ENCODE measurements at regions not wholly inside any gene's neighbourhood (a gene's known extent, or its start where the extent isn't known, plus 50 kb on each side); places are given as distances from the start of the nearest gene placed in this dataset.
"Not testable (repeated sequence)": the region's sequence is repeated elsewhere in the genome, so short reads cannot be mapped to it uniquely, and the experiment has no call there.

GRCh38 chr22:23497016-23497885 is 82.8 kb downstream of the IGLL1 start:
- H3K9me3 ChIP-seq (ENCODE audit: control insufficient read depth, low read length, poor library complexity, severe bottlenecking): no peaks in the 10 kb centered on the region
- Mint-ChIP-seq H3K4me3 (no peak overlapping the region), H3K36me3 (ENCODE audit: low read depth) (no peaks in the 10 kb centered on the region), H3K27ac (peak overlapping the region; percentile 91), H3K4me1 (peaks cover 11% of the 10 kb centered on the region), H3K27me3 (peaks cover 5% of the 10 kb centered on the region)
- ATAC-seq (no peak), DNase-seq (no peak)

- ATAC-seq: no peak
- H3K27me3 Mint-ChIP-seq: peaks cover 5% of the 10 kb centered on the region
- no peaks in the 10 kb centered on the region for H3K9me3 ChIP-seq (ENCODE audit: control insufficient read depth, low read length, poor library complexity, severe bottlenecking)
- DNase-seq: no peak
- H3K36me3 Mint-ChIP-seq (ENCODE audit: low read depth): no peaks in the 10 kb centered on the region
- H3K4me3 Mint-ChIP-seq: no peak overlapping the region
- peak overlapping the region; percentile 91 for H3K27ac Mint-ChIP-seq
- peaks cover 11% of the 10 kb centered on the region for H3K4me1 Mint-ChIP-seq
These were observed 83.7 kb downstream of the IGLL1 start for GRCh38 chr22:23496445-23496833.

GRCh38 chr22:23495614-23496444 is 84.3 kb downstream of the IGLL1 start:
- Mint-ChIP-seq H3K27ac (peak overlapping the region; percentile 91), H3K4me3 (no peak overlapping the region), H3K4me1 (peaks cover 11% of the 10 kb centered on the region), H3K27me3 (peaks cover 5% of the 10 kb centered on the region), H3K36me3 (ENCODE audit: low read depth) (no peaks in the 10 kb centered on the region)
- DNase-seq (no peak), ATAC-seq (no peak)
- H3K9me3 ChIP-seq (ENCODE audit: control insufficient read depth, low read length, poor library complexity, severe bottlenecking): no peaks in the 10 kb centered on the region

DNA sequence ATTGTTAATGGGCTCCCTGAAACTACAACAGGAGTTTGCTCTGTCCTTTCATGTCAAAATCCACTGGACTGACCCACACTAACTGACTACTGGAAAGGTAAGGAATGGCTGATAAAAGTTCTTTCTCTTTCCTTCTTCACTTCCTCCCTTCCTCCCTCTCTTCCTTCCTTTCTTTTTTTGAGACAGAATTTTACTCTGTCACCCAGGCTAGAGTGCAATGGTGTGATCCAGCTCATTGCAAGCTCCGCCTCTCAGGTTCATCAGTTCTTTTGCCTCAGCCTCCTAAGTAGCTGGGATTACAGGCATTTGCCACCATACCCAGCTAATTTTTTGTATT is 85.2 kb downstream of the IGLL1 start:
- Mint-ChIP-seq H3K4me1 (peaks cover 11% of the 10 kb centered on the region), H3K27ac (no peak overlapping the region), H3K4me3 (peak overlapping the region; percentile 7), H3K27me3 (peaks cover 5% of the 10 kb centered on the region), H3K36me3 (ENCODE audit: low read depth) (no peaks in the 10 kb centered on the region)
- no peaks in the 10 kb centered on the region for H3K9me3 ChIP-seq (ENCODE audit: control insufficient read depth, low read length, poor library complexity, severe bottlenecking)
- ATAC-seq (no peak), DNase-seq (no peak)

DNA sequence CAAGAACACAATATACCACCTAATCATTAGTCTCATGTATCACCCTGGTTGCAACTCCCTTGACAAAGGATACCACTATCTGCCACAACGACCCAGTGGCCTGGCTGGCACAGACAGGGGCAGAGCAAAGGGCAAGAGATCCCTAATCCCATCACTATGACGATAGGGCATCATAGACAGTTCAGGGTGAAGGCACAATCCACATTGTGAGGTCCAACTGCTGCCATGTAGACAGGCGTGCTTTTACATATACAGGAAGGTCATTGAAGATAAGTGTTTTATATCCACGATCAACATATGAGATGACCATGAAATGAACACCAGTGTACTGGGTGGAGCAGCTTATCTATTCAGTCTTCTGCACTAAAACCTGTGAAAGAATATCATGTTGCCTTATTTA is 94.6 kb downstream of the IGLL1 start:
- ATAC-seq: no peak
- H3K36me3 Mint-ChIP-seq (ENCODE audit: low read depth): peaks cover 2% of the 10 kb centered on the region
- DNase-seq: no peak
- no peak overlapping the region for H3K4me3 Mint-ChIP-seq
- H3K9me3 ChIP-seq (ENCODE audit: control insufficient read depth, low read length, poor library complexity, severe bottlenecking): no peaks in the 10 kb centered on the region
- no peak overlapping the region for H3K27ac Mint-ChIP-seq
- H3K4me1 Mint-ChIP-seq: peaks cover 6% of the 10 kb centered on the region
- H3K27me3 Mint-ChIP-seq: peaks cover 37% of the 10 kb centered on the region

DNA sequence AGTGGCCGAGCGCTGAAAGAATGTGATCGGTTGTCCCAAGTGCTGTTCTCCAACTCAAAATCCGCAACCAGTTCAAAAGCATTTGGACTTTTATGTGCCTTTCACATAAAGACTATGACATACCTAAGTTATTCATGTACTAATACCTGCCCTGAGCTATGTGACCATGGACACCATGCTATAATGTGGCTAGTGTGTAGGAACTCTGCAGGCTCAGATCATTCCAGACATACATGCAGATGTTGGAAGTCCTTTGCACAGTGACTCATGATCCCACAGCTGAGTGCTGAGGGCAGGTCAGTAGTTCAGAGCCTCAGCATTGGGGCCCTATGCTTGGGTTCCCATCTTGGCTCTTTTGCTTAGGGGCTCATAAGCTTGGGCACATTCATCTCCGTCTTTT is 95.4 kb downstream of the IGLL1 start:
- DNase-seq: no peak
- H3K9me3 ChIP-seq (ENCODE audit: control insufficient read depth, low read length, poor library complexity, severe bottlenecking): no peaks in the 10 kb centered on the region
- no peak overlapping the region for H3K4me3 Mint-ChIP-seq
- H3K27ac Mint-ChIP-seq: no peak overlapping the region
- peaks cover 6% of the 10 kb centered on the region for H3K4me1 Mint-ChIP-seq
- peaks cover 2% of the 10 kb centered on the region for H3K36me3 Mint-ChIP-seq (ENCODE audit: low read depth)
- no peak for ATAC-seq
- H3K27me3 Mint-ChIP-seq: peaks cover 37% of the 10 kb centered on the region

GRCh38 chr22:23481369-23481768 is 98.7 kb downstream of the IGLL1 start:
- peaks cover 39% of the 10 kb centered on the region for H3K27me3 Mint-ChIP-seq

GRCh38 chr22:23478175-23478574 is 101.9 kb downstream of the IGLL1 start:
- H3K27ac Mint-ChIP-seq: no peak overlapping the region
- peaks cover 36% of the 10 kb centered on the region for H3K27me3 Mint-ChIP-seq
- ATAC-seq (no peak), DNase-seq (no peak)
- peaks cover 2% of the 10 kb centered on the region for H3K36me3 Mint-ChIP-seq (ENCODE audit: low read depth)
- H3K9me3 ChIP-seq (ENCODE audit: control insufficient read depth, low read length, poor library complexity, severe bottlenecking): no peaks in the 10 kb centered on the region
- peaks cover 4% of the 10 kb centered on the region for H3K4me1 Mint-ChIP-seq
- no peak overlapping the region for H3K4me3 Mint-ChIP-seq

More at GRCh38 chr22:23481369-23481768, 98.7 kb downstream of the IGLL1 start:
- DNase-seq (no peak), ATAC-seq (no peak)
- Mint-ChIP-seq H3K4me3 (no peak overlapping the region), H3K4me1 (peaks cover 4% of the 10 kb centered on the region), H3K27ac (no peak overlapping the region), H3K36me3 (ENCODE audit: low read depth) (peaks cover 2% of the 10 kb centered on the region)
- no peaks in the 10 kb centered on the region for H3K9me3 ChIP-seq (ENCODE audit: control insufficient read depth, low read length, poor library complexity, severe bottlenecking)

GRCh38 chr22:23474531-23474930 is 105.6 kb downstream of the IGLL1 start:
- not testable (repeated sequence) for H3K9me3 ChIP-seq (ENCODE audit: control insufficient read depth, low read length, poor library complexity, severe bottlenecking); H3K36me3 Mint-ChIP-seq (ENCODE audit: low read depth); H3K27ac Mint-ChIP-seq; H3K4me1 Mint-ChIP-seq; H3K4me3 Mint-ChIP-seq; DNase-seq; ATAC-seq
- peaks cover 15% of the 10 kb centered on the region for H3K27me3 Mint-ChIP-seq

- ATAC-seq (no peak), DNase-seq (no peak)
- H3K9me3 ChIP-seq (ENCODE audit: control insufficient read depth, low read length, poor library complexity, severe bottlenecking): no peaks in the 10 kb centered on the region
- H3K4me3 Mint-ChIP-seq: no peak overlapping the region
- H3K36me3 Mint-ChIP-seq (ENCODE audit: low read depth): no peaks in the 10 kb centered on the region
- peaks cover 16% of the 10 kb centered on the region for H3K27me3 Mint-ChIP-seq
- H3K4me1 Mint-ChIP-seq: peaks cover 4% of the 10 kb centered on the region
- H3K27ac Mint-ChIP-seq: no peak overlapping the region
These were observed 106.2 kb downstream of the IGLL1 start for GRCh38 chr22:23473901-23474300.

GRCh38 chr22:23472376-23472775 is 107.7 kb downstream of the IGLL1 start:
- not testable (repeated sequence) for ATAC-seq; H3K4me3 Mint-ChIP-seq; DNase-seq; H3K27ac Mint-ChIP-seq; H3K9me3 ChIP-seq (ENCODE audit: control insufficient read depth, low read length, poor library complexity, severe bottlenecking); H3K4me1 Mint-ChIP-seq; H3K36me3 Mint-ChIP-seq (ENCODE audit: low read depth)
- H3K27me3 Mint-ChIP-seq: peaks cover 12% of the 10 kb centered on the region

GRCh38 chr22:23471698-23472097 is 108.4 kb downstream of the IGLL1 start:
- no peaks in the 10 kb centered on the region for H3K9me3 ChIP-seq (ENCODE audit: control insufficient read depth, low read length, poor library complexity, severe bottlenecking)
- Mint-ChIP-seq H3K27me3 (peaks cover 16% of the 10 kb centered on the region), H3K27ac (no peak overlapping the region), H3K36me3 (ENCODE audit: low read depth) (no peaks in the 10 kb centered on the region), H3K4me1 (no peaks in the 10 kb centered on the region), H3K4me3 (no peak overlapping the region)
- DNase-seq (no peak), ATAC-seq (no peak)

DNA sequence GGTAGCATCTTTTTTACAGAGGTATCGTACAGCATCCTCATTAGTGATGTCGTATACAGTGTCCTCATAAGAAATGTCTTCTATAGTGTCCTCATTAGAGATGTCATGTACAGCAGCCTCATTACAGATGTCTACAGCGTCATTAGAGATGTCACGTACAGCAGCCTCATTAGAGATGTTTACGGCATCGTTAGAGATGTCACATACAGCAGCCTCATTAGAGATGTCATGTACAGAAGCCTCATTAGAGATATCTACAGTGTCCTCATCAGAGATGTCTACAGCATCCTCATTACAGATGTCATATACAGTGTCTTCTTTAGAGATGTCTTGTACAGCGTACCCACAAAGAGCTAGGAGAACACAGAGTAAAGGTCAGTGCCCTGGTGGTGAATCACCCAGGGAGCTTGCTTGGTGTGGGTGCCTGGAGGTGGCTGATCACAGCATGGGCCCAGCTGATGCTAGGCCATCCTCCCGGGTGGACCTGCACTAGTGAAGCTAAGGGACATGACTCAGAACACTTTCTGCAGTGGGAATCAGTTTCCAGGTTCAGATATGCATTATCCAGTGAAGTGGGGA is 109.2 kb downstream of the IGLL1 start:
- no peak for ATAC-seq
- peaks cover 20% of the 10 kb centered on the region for H3K27me3 Mint-ChIP-seq
- no peaks in the 10 kb centered on the region for H3K36me3 Mint-ChIP-seq (ENCODE audit: low read depth)
- no peak overlapping the region for H3K4me3 Mint-ChIP-seq
- no peak for DNase-seq
- H3K9me3 ChIP-seq (ENCODE audit: control insufficient read depth, low read length, poor library complexity, severe bottlenecking): no peaks in the 10 kb centered on the region
- H3K4me1 Mint-ChIP-seq: no peaks in the 10 kb centered on the region
- no peak overlapping the region for H3K27ac Mint-ChIP-seq
